ENCODE measurements at regions not wholly inside any gene's neighbourhood (a gene's known extent, or its start where the extent isn't known, plus 50 kb on each side); places are given as distances from the start of the nearest gene placed in this dataset.
"Not testable (repeated sequence)": the region's sequence is repeated elsewhere in the genome, so short reads cannot be mapped to it uniquely, and the experiment has no call there.

GRCh38 chr21:31536138-31536537 lies 123.4 kb upstream of the SOD1 start:
- DNase-seq = no peak
- TF ChIP-seq POLR2A (IDR thresholded peaks at IDR 0.05; ENCODE audit: low read length) (no peak), GATA1 (IDR thresholded peaks at IDR 0.05; ENCODE audit: low read depth, low read length) (no peak)

- DNase-seq = no peak
- TF ChIP-seq POLR2A (IDR thresholded peaks at IDR 0.05; ENCODE audit: low read length) = no peak
- TF ChIP-seq GATA1 (IDR thresholded peaks at IDR 0.05; ENCODE audit: low read depth, low read length) = no peak
Observed at GRCh38 chr21:31531967-31532366, 127.5 kb upstream of the SOD1 start.

DNA sequence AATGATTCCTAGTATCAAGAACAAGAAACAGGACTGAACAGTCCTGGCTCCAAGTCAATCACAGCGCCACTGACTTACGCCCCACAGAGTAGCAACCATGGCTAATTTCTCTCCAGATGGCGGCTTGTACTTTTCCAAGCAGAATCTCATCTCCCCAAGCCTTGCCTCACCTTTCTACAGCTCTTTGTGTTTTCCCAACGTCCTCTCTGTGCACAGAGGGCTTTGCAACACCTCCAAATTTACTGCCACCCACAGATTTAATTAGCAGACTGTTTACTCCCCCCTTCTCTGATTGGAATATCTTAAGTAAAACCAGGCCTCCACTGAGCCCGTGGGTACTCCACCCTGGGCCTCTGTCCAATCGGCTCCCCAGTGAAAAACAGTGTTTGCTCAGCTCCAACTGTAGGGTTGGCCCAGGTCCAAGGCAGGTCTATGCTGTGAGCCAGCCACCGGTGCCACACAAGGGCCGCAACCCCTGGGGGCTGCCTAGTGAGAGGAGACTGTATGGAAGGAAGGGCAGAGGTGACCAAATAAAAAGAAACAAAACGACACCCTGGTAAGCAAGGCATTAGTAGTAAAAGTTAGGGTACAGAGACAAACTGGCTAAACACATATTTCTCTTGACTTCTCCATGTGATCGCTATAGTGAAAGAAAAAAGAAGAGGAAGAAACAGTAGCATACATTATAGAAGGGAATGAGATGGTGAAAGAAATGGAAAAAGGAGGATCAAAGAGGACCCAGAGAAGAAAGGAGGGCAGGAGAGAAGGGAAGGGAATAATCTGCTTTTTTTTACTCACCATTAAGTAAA lies 128.4 kb upstream of the SOD1 start:
- TF ChIP-seq POLR2A (IDR thresholded peaks at IDR 0.05; ENCODE audit: low read length) = no peak
- no peak for TF ChIP-seq GATA1 (IDR thresholded peaks at IDR 0.05; ENCODE audit: low read depth, low read length)
- DNase-seq = no peak

DNA sequence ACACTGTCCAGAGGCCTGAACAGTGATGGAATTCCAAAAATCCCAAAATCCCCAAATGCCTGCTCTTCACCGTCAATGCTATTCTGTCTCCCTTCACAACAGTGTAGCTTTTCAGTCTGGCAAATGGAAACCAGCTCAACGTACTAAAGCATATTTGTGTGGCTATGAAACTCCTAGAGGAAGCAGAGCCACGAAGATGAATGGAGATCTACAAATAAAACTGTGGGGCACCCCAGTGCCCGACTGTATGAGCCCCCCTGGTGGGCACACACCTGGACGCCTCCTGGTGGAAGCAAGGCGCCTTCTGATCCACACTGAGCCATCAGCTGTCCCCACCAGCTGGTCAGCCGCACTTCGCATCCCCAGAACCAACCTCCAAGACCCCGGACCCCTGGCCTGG lies 129.1 kb upstream of the SOD1 start:
- no peak for TF ChIP-seq POLR2A (IDR thresholded peaks at IDR 0.05; ENCODE audit: low read length)
- no peak for TF ChIP-seq GATA1 (IDR thresholded peaks at IDR 0.05; ENCODE audit: low read depth, low read length)
- no peak for DNase-seq

GRCh38 chr21:31529406-31529805 lies 130.1 kb upstream of the SOD1 start:
- no peak for DNase-seq
- TF ChIP-seq GATA1 (IDR thresholded peaks at IDR 0.05; ENCODE audit: low read depth, low read length) = no peak
- no peak for TF ChIP-seq POLR2A (IDR thresholded peaks at IDR 0.05; ENCODE audit: low read length)

DNA sequence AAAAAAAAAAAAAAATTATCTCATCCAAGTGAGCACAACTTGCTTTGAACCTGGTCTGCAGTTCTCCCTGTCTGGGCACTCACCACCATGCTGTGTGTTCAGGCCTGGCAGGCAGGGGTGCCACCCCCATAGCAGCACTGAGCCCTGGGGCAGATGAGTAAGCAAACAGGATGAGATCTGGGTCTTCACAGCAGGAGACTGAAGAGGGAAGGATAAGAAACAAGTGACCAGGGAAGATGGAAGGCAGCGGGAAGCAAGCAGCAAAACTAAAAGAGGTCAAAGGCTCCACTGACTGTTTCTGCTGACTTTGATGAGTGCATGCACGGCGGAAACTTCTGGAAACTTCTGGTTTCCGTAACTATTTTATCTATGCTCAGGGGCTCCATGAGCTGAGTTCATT lies 133.5 kb upstream of the SOD1 start:
- DNase-seq = no peak
- no peak for TF ChIP-seq GATA1 (IDR thresholded peaks at IDR 0.05; ENCODE audit: low read depth, low read length)
- TF ChIP-seq POLR2A (IDR thresholded peaks at IDR 0.05; ENCODE audit: low read length) = no peak

DNA sequence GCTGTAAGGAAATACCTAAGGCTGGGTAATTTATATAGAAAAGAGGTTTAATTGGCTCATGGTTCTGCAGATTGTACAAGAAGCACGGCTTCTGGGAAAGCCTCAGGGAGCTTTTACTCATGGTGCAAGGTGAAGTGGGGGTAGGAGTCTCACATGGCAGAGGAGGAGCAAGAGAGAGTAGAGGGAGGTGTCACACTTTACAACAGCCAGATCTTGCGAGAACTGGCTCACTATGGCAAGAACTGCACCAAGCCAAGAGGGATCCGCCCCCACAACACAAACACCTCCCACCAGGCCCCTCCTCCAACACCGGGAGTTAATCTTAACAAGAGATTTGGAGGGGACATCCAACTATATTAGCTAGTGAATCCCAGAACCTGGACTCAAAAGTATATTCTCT lies 135.4 kb upstream of the SOD1 start:
- no peak for TF ChIP-seq POLR2A (IDR thresholded peaks at IDR 0.05; ENCODE audit: low read length)
- DNase-seq = no peak

DNA sequence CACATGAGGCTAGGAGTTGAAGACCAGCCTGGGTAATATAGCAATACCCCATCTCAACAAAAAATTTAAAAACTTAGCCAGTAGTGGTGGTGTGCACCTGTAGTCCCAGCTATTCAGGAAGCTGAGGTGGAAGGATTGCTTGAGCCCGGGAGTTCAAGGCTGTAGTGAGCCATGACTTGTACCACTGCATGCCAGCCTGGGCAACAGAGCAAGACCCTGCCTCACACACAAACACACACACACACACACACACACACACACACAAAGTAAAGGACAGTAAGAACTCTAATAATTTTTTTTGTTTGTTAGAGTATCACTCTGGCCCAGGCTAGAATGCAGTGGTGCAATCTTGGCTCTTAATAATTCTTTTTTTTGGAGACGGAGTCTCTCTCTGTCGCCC lies 138.0 kb upstream of the SOD1 start:
- DNase-seq = no peak
- TF ChIP-seq GATA1 (IDR thresholded peaks at IDR 0.05; ENCODE audit: low read depth, low read length) (no peak), POLR2A (IDR thresholded peaks at IDR 0.05; ENCODE audit: low read length) (no peak)

- DNase-seq = no peak
- no peak for TF ChIP-seq POLR2A (IDR thresholded peaks at IDR 0.05; ENCODE audit: low read length)
- TF ChIP-seq GATA1 (IDR thresholded peaks at IDR 0.05; ENCODE audit: low read depth, low read length) = no peak
Observed at GRCh38 chr21:31520561-31521098, 138.9 kb upstream of the SOD1 start.

DNA sequence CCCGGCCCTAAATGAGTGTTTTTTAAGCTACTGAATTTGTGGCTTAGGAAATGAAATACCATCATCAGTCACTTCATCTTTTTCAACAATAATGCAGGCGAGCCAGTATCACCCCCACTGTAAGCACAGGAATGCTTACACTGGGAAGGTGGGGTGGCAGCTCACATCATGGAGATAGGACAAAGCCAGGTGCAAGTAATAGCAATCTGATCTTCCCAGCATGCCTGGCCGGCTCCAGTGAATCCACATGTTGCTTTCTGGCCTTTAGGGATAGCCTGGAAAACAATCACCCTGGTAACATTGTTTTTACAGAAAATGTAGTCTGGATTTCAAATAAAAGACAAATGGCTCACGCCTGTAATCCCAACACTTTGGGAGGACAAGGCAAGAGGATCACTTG lies 140.9 kb upstream of the SOD1 start:
- no peak for DNase-seq
- TF ChIP-seq POLR2A (IDR thresholded peaks at IDR 0.05; ENCODE audit: low read length) = no peak
- no peak for TF ChIP-seq GATA1 (IDR thresholded peaks at IDR 0.05; ENCODE audit: low read depth, low read length)

DNA sequence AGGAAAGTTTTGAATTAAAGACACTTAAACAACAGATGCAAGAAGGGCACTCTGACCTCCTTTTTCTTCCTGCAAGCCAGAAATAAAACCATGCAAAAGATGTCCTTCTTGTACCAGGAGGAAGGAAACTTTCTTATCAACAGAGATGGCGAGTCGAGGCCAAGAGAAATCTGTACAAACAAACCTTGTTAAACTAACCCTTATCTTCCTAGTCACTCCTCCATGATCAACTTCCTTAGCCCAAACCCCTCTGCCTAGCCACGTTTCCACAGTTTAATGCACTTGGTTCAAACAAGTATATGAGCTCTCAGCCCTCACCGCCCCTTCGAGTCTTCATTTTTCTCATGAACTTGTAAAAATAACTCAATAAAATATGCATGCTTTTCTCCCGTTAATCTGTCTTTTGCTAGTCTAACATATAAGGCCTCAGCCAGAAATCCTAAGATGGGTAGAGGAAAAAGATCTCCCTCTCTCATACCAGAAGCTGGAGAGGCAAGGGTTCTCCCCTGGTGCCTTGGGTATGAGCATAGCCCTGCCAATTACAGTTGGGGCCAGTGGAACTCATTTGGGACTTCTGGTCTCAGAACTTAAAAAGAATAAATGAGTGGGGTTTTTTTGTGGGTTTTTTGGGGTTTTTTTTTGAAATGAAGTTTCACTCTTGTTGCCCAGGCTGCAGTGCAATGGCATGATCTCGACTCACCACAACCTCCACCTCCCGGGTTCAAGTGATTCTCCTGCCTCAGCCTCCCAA lies 141.7 kb upstream of the SOD1 start:
- TF ChIP-seq POLR2A (IDR thresholded peaks at IDR 0.05; ENCODE audit: low read length) = no peak
- TF ChIP-seq GATA1 (IDR thresholded peaks at IDR 0.05; ENCODE audit: low read depth, low read length) = no peak
- no peak for DNase-seq

DNA sequence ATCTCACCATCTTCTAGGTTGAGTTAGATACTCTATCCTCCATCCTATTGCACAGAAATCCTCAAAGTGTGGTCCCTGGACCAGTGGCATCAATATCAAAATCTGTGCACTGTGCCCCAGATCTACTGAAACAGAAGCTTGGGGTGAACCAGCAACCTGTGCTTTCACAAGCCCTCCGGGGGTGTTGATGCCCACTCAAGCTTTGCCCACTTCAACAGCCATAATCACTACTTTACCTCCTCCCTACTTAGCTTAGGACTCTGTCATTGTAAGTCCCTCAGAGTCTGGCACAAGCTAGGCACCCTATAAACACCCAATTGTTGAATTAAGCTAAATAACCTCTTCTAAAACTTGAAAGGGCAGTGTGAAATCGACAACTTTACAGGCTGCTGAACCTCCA lies 144.2 kb upstream of the SOD1 start:
- no peak for TF ChIP-seq POLR2A (IDR thresholded peaks at IDR 0.05; ENCODE audit: low read length)
- TF ChIP-seq GATA1 (IDR thresholded peaks at IDR 0.05; ENCODE audit: low read depth, low read length) = no peak
- DNase-seq = no peak

- no peak for DNase-seq
- no peak for TF ChIP-seq POLR2A (IDR thresholded peaks at IDR 0.05; ENCODE audit: low read length)
- no peak for TF ChIP-seq GATA1 (IDR thresholded peaks at IDR 0.05; ENCODE audit: low read depth, low read length)
Observed at GRCh38 chr21:31514598-31514997, 144.9 kb upstream of the SOD1 start.

- not testable (repeated sequence) for DNase-seq
Observed at GRCh38 chr21:31513541-31513940, 146.0 kb upstream of the SOD1 start.

DNA sequence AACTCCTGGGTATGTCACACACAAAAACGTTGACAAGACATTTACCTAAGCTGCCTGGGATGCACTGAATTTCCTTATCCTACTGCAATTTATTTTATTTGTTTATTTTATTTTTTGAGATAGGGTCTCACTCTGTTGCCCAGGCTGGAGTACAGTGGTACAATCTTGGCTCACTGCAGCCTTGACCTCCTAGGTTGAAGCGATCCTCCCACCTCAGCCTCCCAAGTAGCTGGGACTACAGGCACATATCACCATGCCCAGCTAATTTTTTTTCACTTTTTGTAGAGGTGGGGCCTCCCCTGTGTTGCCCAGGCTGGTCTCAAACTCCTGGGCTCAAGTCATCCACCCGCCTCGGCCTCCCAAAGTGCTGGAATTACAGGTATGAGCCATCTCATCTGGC lies 147.5 kb upstream of the SOD1 start:
- DNase-seq = not testable (repeated sequence)

Data from erythroblast (primary cell).